ENCODE measurements at regions not wholly inside any gene's neighbourhood (a gene's known extent, or its start where the extent isn't known, plus 50 kb on each side); places are given as distances from the start of the nearest gene placed in this dataset.

GRCh38 chr5:93294199-93294598 lies 286.8 kb downstream of the NR2F1-AS1 start:
- no peak for DNase-seq (ENCODE audit: low spot score)
- no peak for TF ChIP-seq CTCF (IDR thresholded peaks at IDR 0.05)
- Histone ChIP-seq H3K4me3 (no peak overlapping the region), H3K27ac (no peak overlapping the region)

- Histone ChIP-seq H3K4me3 (no peak overlapping the region), H3K27ac (no peak overlapping the region)
- DNase-seq (ENCODE audit: low spot score): no peak
- TF ChIP-seq CTCF (IDR thresholded peaks at IDR 0.05): no peak
Observed at GRCh38 chr5:93289942-93290341, 291.1 kb downstream of the NR2F1-AS1 start.

DNA sequence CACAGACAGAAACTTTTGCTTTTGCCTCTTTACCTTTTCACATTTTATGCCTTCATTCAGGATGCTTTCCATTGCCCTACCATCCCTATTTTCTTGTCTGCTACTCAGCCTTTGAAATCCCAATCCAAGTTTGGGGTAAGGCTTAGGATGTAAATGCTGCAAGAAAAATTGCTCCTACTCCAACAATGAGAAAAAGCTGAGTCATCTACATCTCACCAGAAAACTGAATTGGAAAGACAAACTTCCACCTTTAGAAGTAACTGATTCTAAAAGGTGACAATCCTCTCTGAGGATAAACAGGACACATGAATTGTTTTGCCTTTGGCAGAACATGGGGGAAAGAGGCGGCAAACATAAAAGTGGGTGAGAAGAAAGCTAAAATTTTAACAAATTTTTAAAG lies 295.6 kb downstream of the NR2F1-AS1 start:
- DNase-seq (ENCODE audit: low spot score): no peak
- TF ChIP-seq CTCF (IDR thresholded peaks at IDR 0.05): no peak
- Histone ChIP-seq H3K4me3 (no peak overlapping the region), H3K27ac (no peak overlapping the region)

- DNase-seq (ENCODE audit: low spot score): no peak
- Histone ChIP-seq H3K4me3 (no peak overlapping the region), H3K27ac (no peak overlapping the region)
- TF ChIP-seq CTCF (IDR thresholded peaks at IDR 0.05): no peak
Observed at GRCh38 chr5:93281980-93282772, 298.8 kb downstream of the NR2F1-AS1 start.

- no peak for TF ChIP-seq CTCF (IDR thresholded peaks at IDR 0.05)
- DNase-seq (ENCODE audit: low spot score): no peak
- Histone ChIP-seq H3K4me3 (no peak overlapping the region), H3K27ac (no peak overlapping the region)
Observed at GRCh38 chr5:93280518-93280917, 300.5 kb downstream of the NR2F1-AS1 start.

DNA sequence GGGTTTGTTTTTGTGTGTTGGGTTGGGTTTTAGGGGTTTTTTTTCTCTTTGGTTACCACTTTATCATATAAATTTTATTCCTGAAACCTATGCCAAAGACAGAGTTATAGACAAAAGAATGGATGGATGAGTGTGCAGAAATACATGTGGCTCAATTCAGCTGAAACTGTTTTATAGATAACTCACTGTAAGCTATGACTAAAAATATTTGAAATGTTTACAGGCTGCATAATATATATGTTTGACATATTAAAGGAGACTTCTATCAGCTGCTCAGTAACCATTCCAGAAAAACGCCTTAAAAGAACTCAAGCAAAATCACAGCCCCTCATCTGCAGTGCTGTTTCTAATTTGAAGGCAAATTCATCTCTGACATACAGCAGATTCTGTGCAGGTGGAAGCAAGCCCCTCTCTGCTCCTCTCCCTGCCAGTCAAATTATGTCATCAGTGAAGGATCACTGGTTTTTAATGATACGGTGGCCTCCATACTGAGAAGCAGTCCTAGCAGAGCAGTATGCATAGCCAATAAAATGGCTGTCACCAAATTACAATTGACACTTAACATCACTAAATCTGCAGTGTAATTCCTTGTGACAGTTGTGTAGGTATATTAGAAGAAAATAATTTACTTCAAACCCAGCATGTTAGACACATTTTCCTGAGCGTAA lies 301.6 kb downstream of the NR2F1-AS1 start:
- no peak for TF ChIP-seq CTCF (IDR thresholded peaks at IDR 0.05)
- Histone ChIP-seq H3K27ac (no peak overlapping the region), H3K4me3 (no peak overlapping the region)
- DNase-seq (ENCODE audit: low spot score): no peak

DNA sequence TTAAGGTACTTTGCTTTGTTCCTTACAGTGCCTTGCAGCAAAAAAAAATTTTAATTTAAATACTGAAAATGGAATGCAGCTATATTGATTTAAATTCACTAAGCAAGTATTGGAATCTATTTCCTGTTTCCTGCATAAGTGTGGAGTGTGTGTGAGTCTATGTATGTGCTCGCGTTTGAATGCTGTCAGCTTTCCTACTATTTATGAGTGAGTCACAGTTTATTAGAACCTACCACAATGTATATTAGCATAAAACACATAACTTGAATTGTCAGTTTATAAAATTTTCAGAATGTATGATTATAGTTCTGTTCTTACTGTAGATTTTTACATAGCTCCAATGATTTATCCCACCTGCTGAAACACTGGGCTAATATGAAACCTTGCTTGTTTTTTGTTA lies 302.1 kb downstream of the NR2F1-AS1 start:
- Histone ChIP-seq H3K27ac (no peak overlapping the region), H3K4me3 (no peak overlapping the region)
- DNase-seq (ENCODE audit: low spot score): no peak
- no peak for TF ChIP-seq CTCF (IDR thresholded peaks at IDR 0.05)
